HepG2 (cell line): ENCODE measurements at regions not wholly inside any gene's neighbourhood (a gene's known extent, or its start where the extent isn't known, plus 50 kb on each side); places are given as distances from the start of the nearest gene placed in this dataset.

Experiments
- ATAC-seq: fragments of 200-7000 bp; cut with Tn5 transposase; 3 replicates; pipeline ENCODE4 v1.9.1; 2020; ENCODE audit warnings: mild to moderate bottlenecking, moderate library complexity
- BruUV-seq: library from RNA; stranded (reverse); fragments of 400-500 nt; replicated peaks from 2 replicates; lab custom pipeline; 2021; lab: Mats Ljungman, UMichigan
- CTCF ChIA-PET: fragments of 300-600 bp; formaldehyde crosslinking; extraction: SDS; loops from one replicate; lab custom pipeline; 2021; ENCODE audit warnings: low total read pairs, inconsistent platforms, low intra/inter-chr PET ratio; lab: Yijun Ruan, JAX
- POLR2A ChIA-PET: fragments of 350-600 bp; sonication (Branson Sonifier 250); formaldehyde crosslinking; loops from one replicate; lab custom pipeline; 2020; ENCODE audit warnings: antibody characterized with exemption, inconsistent platforms; lab: Yijun Ruan, JAX
- DNase-seq: peaks from one replicate; pipeline ENCODE4 v3.0.0-alpha.2; 2015; ENCODE audit warnings: low spot score
- FAIRE-seq: peaks from 3 replicates; lab custom pipeline; 2011; peaks lifted over from hg19 to GRCh38; lab: Jason Lieb, UNC
- H2AFZ ChIP-seq: one replicate; pipeline ENCODE4 v1.6.1; 2011; ENCODE audit warnings: low read length, inconsistent platforms
- H3K27ac ChIP-seq: fragments of 300-600 bp; 3 replicates; pipeline ENCODE4 v1.8.0; 2011; ENCODE audit warnings: mixed run types, mild to moderate bottlenecking, mixed read lengths, low read length, inconsistent platforms; ENCODE audit not compliant: insufficient read depth; ENCODE audit errors: extremely low read length
- H3K27me3 ChIP-seq, 2 experiments: fragments of 200-600 bp in 1 of 2; 2 replicates in 1 of 2; 3 replicates in 1 of 2; pipeline versions ENCODE4 v1.6.0 to v1.8.0; 2011; ENCODE audit warnings: low read length in 2 of 2, mild to moderate bottlenecking in 2 of 2, moderate library complexity in 2 of 2, inconsistent platforms in 1 of 2; ENCODE audit not compliant: insufficient read depth in 2 of 2, control insufficient read depth in 1 of 2
- H3K36me3 ChIP-seq, 2 experiments: fragments of 200-600 bp in 1 of 2; replicated peaks in 1 of 2; 2 replicates in 1 of 2; 3 replicates in 1 of 2; pipeline versions ENCODE4 v1.5.1 to v1.8.0; 2011; ENCODE audit warnings: low read length in 2 of 2, inconsistent platforms in 1 of 2; ENCODE audit not compliant: insufficient read depth in 2 of 2, control insufficient read depth in 1 of 2
- H3K4me1 ChIP-seq: 2 replicates; pipeline ENCODE4 v1.5.1; 2012; ENCODE audit warnings: low read length, inconsistent platforms; ENCODE audit not compliant: insufficient read depth
- H3K4me2 ChIP-seq: 2 replicates; pipeline ENCODE4 v1.6.0; 2011; ENCODE audit warnings: low read depth, low read length, inconsistent platforms
- H3K4me3 ChIP-seq, 3 experiments: fragments of 200-600 bp in 1 of 3; sonication (generic), shearing (Covaris generic) in 1 of 3; replicated peaks in 1 of 3; 2 replicates each; pipeline ENCODE4 v1.5.1; 2011 to 2016; ENCODE audit warnings: low read length in 3 of 3, inconsistent platforms in 2 of 3, low read depth in 2 of 3, mild to moderate bottlenecking in 2 of 3, control low read depth in 1 of 3, mixed read lengths in 1 of 3; ENCODE audit not compliant: insufficient read depth in 1 of 3
- H3K79me2 ChIP-seq: one replicate; pipeline ENCODE4 v1.6.1; 2011; ENCODE audit warnings: low read length, inconsistent platforms; ENCODE audit not compliant: insufficient read depth
- H3K9ac ChIP-seq: 2 replicates; pipeline ENCODE4 v1.6.0; 2011; ENCODE audit warnings: mild to moderate bottlenecking, low read depth, low read length, inconsistent platforms; ENCODE audit not compliant: insufficient read depth
- H3K9me3 ChIP-seq: 2 replicates; pipeline ENCODE4 v1.5.1; 2012; ENCODE audit warnings: mild to moderate bottlenecking, low read length
- H4K20me1 ChIP-seq: 2 replicates; pipeline ENCODE4 v1.6.0; 2011; ENCODE audit warnings: inconsistent platforms, mild to moderate bottlenecking, low read length, moderate library complexity; ENCODE audit not compliant: insufficient read depth
- ARHGAP35 ChIP-seq: sonication (generic); formaldehyde crosslinking; IDR thresholded peaks from 2 replicates; pipeline ENCODE4 v1.9.0; 2022; ENCODE audit warnings: mild to moderate bottlenecking, inconsistent platforms, moderate library complexity, missing genetic modification reagents, borderline replicate concordance
- DNMT3B ChIP-seq: conservative IDR thresholded peaks from 2 replicates; pipeline ENCODE4 v1.6.1; 2016; ENCODE audit warnings: missing biosample characterization, control low read depth
- E2F2 ChIP-seq: sonication (generic); formaldehyde crosslinking; IDR thresholded peaks from 2 replicates; pipeline ENCODE4 v1.4.0; 2020; ENCODE audit warnings: missing genetic modification reagents, borderline replicate concordance
- GFI1 ChIP-seq: sonication (generic); formaldehyde crosslinking; IDR thresholded peaks from 2 replicates; pipeline ENCODE4 v1.5.0; 2020; ENCODE audit warnings: missing genetic modification reagents, mild to moderate bottlenecking, borderline replicate concordance
- HDAC1 ChIP-seq: sonication (generic); formaldehyde crosslinking; IDR thresholded peaks from 2 replicates; pipeline ENCODE4 v1.5.1; 2020; ENCODE audit warnings: mild to moderate bottlenecking, missing genetic modification reagents
- HNF4G ChIP-seq, 2 experiments: sonication (generic) in 1 of 2; formaldehyde crosslinking in 1 of 2; IDR thresholded peaks; 2 replicates each; pipeline versions ENCODE4 v1.4.0 to v1.6.1; 2011 to 2020; ENCODE audit warnings: borderline replicate concordance in 2 of 2, low read depth in 2 of 2, mild to moderate bottlenecking in 2 of 2, low read length in 1 of 2, missing genetic modification reagents in 1 of 2, moderate library complexity in 1 of 2
- PRDM4 ChIP-seq: sonication (generic); formaldehyde crosslinking; IDR thresholded peaks from 2 replicates; pipeline ENCODE4 v1.9.0; 2021; ENCODE audit warnings: missing genetic modification reagents, borderline replicate concordance
- SKI ChIP-seq: fragments of 450-650 bp; IDR thresholded peaks from one replicate; pipeline ENCODE4 v1.6.1; 2018; ENCODE audit warnings: mild to moderate bottlenecking; ENCODE audit not compliant: partially characterized antibody
- ZBTB34 ChIP-seq: sonication (generic); formaldehyde crosslinking; IDR thresholded peaks from 2 replicates; pipeline ENCODE4 v1.8.0; 2022; ENCODE audit warnings: mild to moderate bottlenecking, missing genetic modification reagents
- ZNF143 ChIP-seq: sonication (generic); formaldehyde crosslinking; IDR thresholded peaks from 2 replicates; pipeline ENCODE4 v1.4.0; 2020; ENCODE audit warnings: missing genetic modification reagents
- ZNF30 ChIP-seq: sonication (generic); formaldehyde crosslinking; IDR thresholded peaks from 2 replicates; pipeline ENCODE4 v1.5.0; 2020; ENCODE audit warnings: mild to moderate bottlenecking, missing genetic modification reagents
- ZNF383 ChIP-seq: sonication (generic); formaldehyde crosslinking; IDR thresholded peaks from 2 replicates; pipeline ENCODE4 v1.4.0; 2020; ENCODE audit warnings: missing genetic modification reagents, mild to moderate bottlenecking, borderline replicate concordance
- ZNF672 ChIP-seq: sonication (generic); formaldehyde crosslinking; IDR thresholded peaks from 2 replicates; pipeline ENCODE4 v1.8.1; 2022; ENCODE audit warnings: missing genetic modification reagents
- ZSCAN25 ChIP-seq: sonication (generic); formaldehyde crosslinking; IDR thresholded peaks from 2 replicates; pipeline ENCODE4 v1.8.0; 2022; ENCODE audit warnings: mild to moderate bottlenecking, missing genetic modification reagents
- WGBS: methylation state at CpG from one replicate; pipeline ENCODE4 v1.1.6; 2017; ENCODE audit warnings: low lambda C conversion rate; 5-methylcytosine and 5-hydroxymethylcytosine counted together
- in situ Hi-C: cut with HindIII; loops from 2 replicates; pipeline ENCODE4 v1.10.0; 2017; ENCODE audit warnings: low pct_unique_long_range_greater_than_20kb; ENCODE audit not compliant: extremely low pct_ligation_motif_present
- intact Hi-C: fragments of 100-400 bp; cut with micrococcal nuclease; formaldehyde crosslinking; loops from one replicate; pipeline ENCODE4 v1.10.0; 2022; ENCODE audit not compliant: unreplicated experiment

- Histone ChIP-seq H3K9me3 (no peaks in the 10 kb centered on the region), H3K27ac (no peak overlapping the region), H3K4me2 (no peak overlapping the region), H3K4me3 (no peak overlapping the region), H4K20me1 (no peaks in the 10 kb centered on the region), H3K79me2 (no peaks in the 10 kb centered on the region), H3K36me3 (no peaks in the 10 kb centered on the region), H3K4me1 (no peaks in the 10 kb centered on the region), H3K9ac (no peak overlapping the region), H3K27me3 (no peaks in the 10 kb centered on the region; a peak in 1 of 5 replicates), H2AFZ (no peak overlapping the region)
- DNase-seq (no peak), FAIRE-seq (no peak), ATAC-seq (no peak)
- CTCF ChIA-PET = no interaction called here
- TF ChIP-seq ARHGAP35 (CRISPR knock-in tag) = no peak
- TF ChIP-seq ZNF30 (CRISPR knock-in tag) = no peak
- POLR2A ChIA-PET = no interaction called here
- intact Hi-C loops (no loop called here), in situ Hi-C loops (loop anchor here (25.0 kb wide), 1 partner anchor 649 kb away; no protein-coding TSS in a partner anchor)
- WGBS = 20% methylated on average over 4 of the region's 4 CpGs
- BruUV-seq = no TSS peak
These were observed 615.0 kb downstream of the FGF9 start for GRCh38 chr13:22285867-22286266.

- Histone ChIP-seq H2AFZ (no peak overlapping the region), H4K20me1 (no peaks in the 10 kb centered on the region), H3K4me1 (no peaks in the 10 kb centered on the region), H3K9me3 (no peaks in the 10 kb centered on the region), H3K27ac (no peak overlapping the region), H3K36me3 (no peaks in the 10 kb centered on the region), H3K4me2 (no peak overlapping the region), H3K79me2 (no peaks in the 10 kb centered on the region), H3K27me3 (no peaks in the 10 kb centered on the region; a peak in 1 of 5 replicates), H3K4me3 (no peak overlapping the region), H3K9ac (no peak overlapping the region)
- no peak for DNase-seq
- ATAC-seq = no peak
- ChIA-PET CTCF (no interaction called here), POLR2A (no interaction called here)
- intact Hi-C loops = no loop called here
- 10% methylated on average over 4 of the region's 4 CpGs for WGBS
- FAIRE-seq = no peak
- no TSS peak for BruUV-seq
- in situ Hi-C loops = loop anchor here (25.0 kb wide), 1 partner anchor 649 kb away; no protein-coding TSS in a partner anchor
- TF ChIP-seq DNMT3B (CRISPR knock-in tag) (no peak), ZSCAN25 (CRISPR knock-in tag) (no peak), ZNF672 (CRISPR knock-in tag) (no peak), ZBTB34 (CRISPR knock-in tag) (no peak), E2F2 (CRISPR knock-in tag) (no peak), SKI (no peak), HNF4G (IDR thresholded peaks at IDR 0.05; ENCODE audit: borderline replicate concordance, low read depth, low read length) (no peak), HNF4G (CRISPR knock-in tag; IDR thresholded peaks at IDR 0.05; ENCODE audit: borderline replicate concordance, low read depth) (no peak), ZNF383 (CRISPR knock-in tag) (no peak), HDAC1 (no peak), ZNF143 (CRISPR knock-in tag) (no peak), GFI1 (CRISPR knock-in tag) (no peak), PRDM4 (CRISPR knock-in tag) (no peak)
These were observed 615.5 kb downstream of the FGF9 start for GRCh38 chr13:22286338-22286737.
